Smooth muscle cell (in vitro differentiated cells): ENCODE measurements at regions not wholly inside any gene's neighbourhood (a gene's known extent, or its start where the extent isn't known, plus 50 kb on each side); places are given as distances from the start of the nearest gene placed in this dataset.

Source experiments
- DNase-seq: peaks from one replicate; lab custom pipeline; 2025; ENCODE audit not compliant: unreplicated experiment; lab: John Stamatoyannopoulos, UW
- H2AFZ ChIP-seq: fragments of 200-600 bp; sonication (generic); 2 replicates; pipeline ENCODE4 v1.6.0; 2016; ENCODE audit warnings: antibody characterized with exemption, low read depth, mild to moderate bottlenecking
- H3F3A ChIP-seq: fragments of 200-600 bp; sonication (generic); 2 replicates; pipeline ENCODE4 v1.6.0; 2017; ENCODE audit warnings: antibody characterized with exemption, low read depth
- H3K27ac ChIP-seq: fragments of 200-600 bp; sonication (generic); 2 replicates; pipeline ENCODE4 v1.5.1; 2016; ENCODE audit warnings: low read depth, mild to moderate bottlenecking
- H3K27me3 ChIP-seq: fragments of 200-600 bp; sonication (generic); 2 replicates; pipeline ENCODE4 v1.6.1; 2016; ENCODE audit warnings: low read depth, mild to moderate bottlenecking
- H3K36me3 ChIP-seq: fragments of 200-600 bp; sonication (generic); 2 replicates; pipeline ENCODE4 v1.5.1; 2016; ENCODE audit warnings: low read depth
- H3K4me1 ChIP-seq: fragments of 200-600 bp; sonication (generic); 2 replicates; pipeline ENCODE4 v1.5.1; 2016; ENCODE audit warnings: low read depth
- H3K4me2 ChIP-seq: fragments of 200-600 bp; sonication (generic); 2 replicates; pipeline ENCODE4 v1.6.0; 2016; ENCODE audit warnings: mild to moderate bottlenecking
- H3K4me3 ChIP-seq: fragments of 200-600 bp; sonication (generic); 2 replicates; pipeline ENCODE4 v1.5.1; 2016; ENCODE audit warnings: mild to moderate bottlenecking
- H3K79me2 ChIP-seq: fragments of 200-600 bp; sonication (generic); 2 replicates; pipeline ENCODE4 v1.6.0; 2016; ENCODE audit warnings: low read depth, mild to moderate bottlenecking
- H3K9ac ChIP-seq: fragments of 200-600 bp; sonication (generic); 2 replicates; pipeline ENCODE4 v1.6.0; 2016; ENCODE audit warnings: low read depth
- H3K9me3 ChIP-seq: fragments of 200-600 bp; sonication (generic); replicated peaks from 2 replicates; pipeline ENCODE4 v1.5.1; 2016; ENCODE audit warnings: low read depth
- H4K20me1 ChIP-seq: fragments of 200-600 bp; sonication (generic); 2 replicates; pipeline ENCODE4 v1.6.0; 2016; ENCODE audit warnings: low read depth
- WGBS: methylation state at CpG from one replicate; pipeline ENCODE4 v1.1.7; 2016; ENCODE audit warnings: low lambda C conversion rate; 5-methylcytosine and 5-hydroxymethylcytosine counted together
- TF ChIP-seq, protein P1 (sequence below): fragments of 200-600 bp; sonication (generic); IDR thresholded peaks from 2 replicates; pipeline ENCODE4 v1.5.1; 2017; ENCODE audit warnings: borderline replicate concordance, mild to moderate bottlenecking, antibody characterized with exemption; ENCODE audit not compliant: insufficient read depth, poor library complexity, severe bottlenecking

DNA sequence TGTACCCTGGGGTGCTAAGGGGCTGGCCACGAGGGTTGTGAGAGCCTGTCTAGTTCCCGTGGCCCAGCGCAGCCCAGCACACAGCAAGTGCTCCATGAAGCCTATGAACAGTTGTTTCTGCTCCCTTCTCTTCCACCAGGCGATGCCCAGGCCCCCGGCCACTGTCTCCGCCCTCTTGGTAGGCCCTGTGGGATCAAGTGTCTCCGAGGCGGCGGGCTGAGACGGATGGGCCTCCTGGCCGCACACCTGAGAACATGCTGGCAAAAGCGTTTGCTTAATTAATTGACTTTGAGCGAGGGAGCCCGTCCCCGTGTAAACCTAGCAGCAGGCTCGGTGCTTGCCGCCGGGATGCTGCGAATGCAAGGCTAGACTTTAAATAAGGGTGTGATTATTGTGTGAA, 129.7 kb upstream of the GSE1 start:
- peaks cover 91% of the 10 kb centered on the region for H4K20me1 ChIP-seq
- TF ChIP-seq, protein P1, sequence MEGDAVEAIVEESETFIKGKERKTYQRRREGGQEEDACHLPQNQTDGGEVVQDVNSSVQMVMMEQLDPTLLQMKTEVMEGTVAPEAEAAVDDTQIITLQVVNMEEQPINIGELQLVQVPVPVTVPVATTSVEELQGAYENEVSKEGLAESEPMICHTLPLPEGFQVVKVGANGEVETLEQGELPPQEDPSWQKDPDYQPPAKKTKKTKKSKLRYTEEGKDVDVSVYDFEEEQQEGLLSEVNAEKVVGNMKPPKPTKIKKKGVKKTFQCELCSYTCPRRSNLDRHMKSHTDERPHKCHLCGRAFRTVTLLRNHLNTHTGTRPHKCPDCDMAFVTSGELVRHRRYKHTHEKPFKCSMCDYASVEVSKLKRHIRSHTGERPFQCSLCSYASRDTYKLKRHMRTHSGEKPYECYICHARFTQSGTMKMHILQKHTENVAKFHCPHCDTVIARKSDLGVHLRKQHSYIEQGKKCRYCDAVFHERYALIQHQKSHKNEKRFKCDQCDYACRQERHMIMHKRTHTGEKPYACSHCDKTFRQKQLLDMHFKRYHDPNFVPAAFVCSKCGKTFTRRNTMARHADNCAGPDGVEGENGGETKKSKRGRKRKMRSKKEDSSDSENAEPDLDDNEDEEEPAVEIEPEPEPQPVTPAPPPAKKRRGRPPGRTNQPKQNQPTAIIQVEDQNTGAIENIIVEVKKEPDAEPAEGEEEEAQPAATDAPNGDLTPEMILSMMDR = no peak
- no peak overlapping the region for H3K27ac ChIP-seq
- H3K4me3 ChIP-seq = no peak overlapping the region
- H2AFZ ChIP-seq = no peak overlapping the region
- no peaks in the 10 kb centered on the region for H3K79me2 ChIP-seq
- H3K36me3 ChIP-seq = no peaks in the 10 kb centered on the region
- whole genome bisulfite sequencing = 90% methylated on average over 19 of the region's 19 CpGs
- H3F3A ChIP-seq = no peaks in the 10 kb centered on the region
- no peak overlapping the region for H3K9ac ChIP-seq
- DNase-seq = no peak
- no peaks in the 10 kb centered on the region for H3K27me3 ChIP-seq
- no peaks in the 10 kb centered on the region for H3K9me3 ChIP-seq
- no peak overlapping the region for H3K4me2 ChIP-seq
- no peaks in the 10 kb centered on the region for H3K4me1 ChIP-seq

DNA sequence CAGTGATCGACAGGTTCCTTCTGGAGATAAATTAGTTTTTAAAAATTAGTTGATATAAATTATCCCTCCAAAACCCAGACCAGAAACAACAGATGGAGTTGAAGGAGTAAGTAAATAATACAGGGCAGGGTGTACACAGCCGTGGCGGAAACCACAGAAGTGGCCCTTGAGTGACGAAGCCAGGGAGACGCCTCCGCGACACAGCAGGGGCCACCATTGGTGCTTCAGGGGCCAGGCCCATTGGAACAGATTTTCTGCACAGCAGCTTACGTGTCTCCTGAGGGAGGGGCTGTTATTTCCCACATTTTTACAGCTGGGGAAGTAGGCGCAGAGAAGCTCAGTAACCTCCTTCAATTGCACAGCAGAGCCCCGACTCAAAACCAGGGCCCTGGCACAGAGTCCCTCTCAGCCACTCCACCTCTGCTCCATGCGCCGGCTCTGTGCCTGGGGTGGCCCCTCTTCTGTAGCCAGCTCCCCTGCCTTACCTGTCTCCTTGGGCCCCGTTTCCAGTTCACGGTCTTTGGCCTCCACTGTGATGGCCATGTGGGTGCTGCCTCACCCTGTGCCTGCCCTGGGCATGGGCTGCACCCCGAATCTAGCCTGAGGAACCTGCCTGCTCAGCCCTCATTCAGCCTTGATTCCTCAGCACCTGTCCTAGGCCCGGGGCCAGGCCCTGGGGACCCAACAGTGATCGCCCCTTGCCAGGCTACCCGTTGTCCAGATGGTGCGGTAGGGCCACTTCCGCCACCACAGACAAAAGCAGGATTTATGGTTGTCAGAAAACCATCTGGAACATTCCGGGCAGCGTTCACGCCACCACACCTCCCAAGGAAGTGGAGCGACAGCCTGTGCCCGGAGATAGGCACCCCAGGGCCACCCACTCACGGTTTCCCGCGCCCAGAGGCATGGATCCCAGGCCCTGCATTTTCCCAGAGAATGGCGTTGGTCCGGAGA, 128.5 kb upstream of the GSE1 start:
- Histone ChIP-seq H3K27ac (no peak overlapping the region), H3K9me3 (no peaks in the 10 kb centered on the region), H3K36me3 (no peaks in the 10 kb centered on the region), H3K4me2 (no peak overlapping the region), H3K9ac (no peak overlapping the region), H3K4me3 (no peak overlapping the region), H4K20me1 (peaks cover 94% of the 10 kb centered on the region), H3K79me2 (no peaks in the 10 kb centered on the region), H3F3A (no peaks in the 10 kb centered on the region), H3K27me3 (no peaks in the 10 kb centered on the region), H2AFZ (no peak overlapping the region), H3K4me1 (no peaks in the 10 kb centered on the region)
- WGBS = 96% methylated on average over 30 of the region's 30 CpGs
- TF ChIP-seq, protein P1 = no peak
- no peak for DNase-seq

DNA sequence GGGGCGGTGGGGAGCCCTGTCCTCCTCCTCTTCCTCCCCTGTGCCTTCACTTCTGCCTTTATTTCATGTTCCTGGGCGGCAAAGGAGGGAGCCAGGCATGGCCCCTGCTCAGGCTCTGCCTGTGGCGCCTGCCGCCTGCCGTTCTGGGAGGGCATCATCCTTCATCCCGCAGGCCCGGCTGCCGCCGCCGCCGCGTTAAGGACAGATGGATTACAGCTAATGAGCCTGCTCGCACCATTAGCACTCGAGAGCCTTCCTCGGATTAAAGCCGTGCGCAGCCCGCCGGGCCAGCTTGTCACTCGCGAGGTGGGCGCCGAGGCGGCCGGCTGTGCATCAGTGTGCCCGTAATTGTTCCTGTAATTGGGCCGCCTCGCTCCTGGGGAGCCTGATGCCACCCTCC, 127.7 kb upstream of the GSE1 start:
- 97% methylated on average over 28 of the region's 28 CpGs for WGBS
- Histone ChIP-seq H3K4me1 (no peaks in the 10 kb centered on the region), H3K9ac (no peak overlapping the region), H3K27me3 (no peaks in the 10 kb centered on the region), H3K4me3 (no peak overlapping the region), H3K36me3 (no peaks in the 10 kb centered on the region), H2AFZ (no peak overlapping the region), H4K20me1 (peaks cover 96% of the 10 kb centered on the region), H3K9me3 (no peaks in the 10 kb centered on the region), H3K27ac (no peak overlapping the region), H3K4me2 (no peak overlapping the region), H3F3A (no peaks in the 10 kb centered on the region), H3K79me2 (no peaks in the 10 kb centered on the region)
- DNase-seq = no peak
- TF ChIP-seq, protein P1 = no peak
